D341Med (cell line): ENCODE measurements at regions not wholly inside any gene's neighbourhood (a gene's known extent, or its start where the extent isn't known, plus 50 kb on each side); places are given as distances from the start of the nearest gene placed in this dataset.

Source experiments
- DNase-seq: peaks from one replicate; pipeline ENCODE4 v3.0.0; 2012; ENCODE audit warnings: low spot score

DNA sequence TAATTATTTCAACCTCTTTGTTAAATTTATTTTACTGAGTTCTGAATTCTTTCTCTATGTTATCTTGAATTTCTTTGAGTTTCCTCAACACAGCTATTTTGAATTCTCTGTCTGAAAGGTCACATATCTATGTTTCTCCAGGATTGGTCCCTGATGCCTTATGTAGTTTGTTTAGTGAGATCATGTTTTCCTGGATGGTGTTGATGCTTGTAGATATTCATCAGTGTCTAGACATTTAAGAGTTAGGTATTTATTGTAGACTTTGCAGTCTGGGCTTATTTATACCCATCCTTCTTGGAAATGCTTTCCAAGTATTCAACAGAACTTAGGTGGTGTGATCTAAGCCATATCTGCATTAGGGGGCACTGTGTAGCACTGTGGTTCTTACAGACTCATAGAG lies 70.2 kb upstream of the SLC27A6 start:
- DNase-seq = no peak

DNA sequence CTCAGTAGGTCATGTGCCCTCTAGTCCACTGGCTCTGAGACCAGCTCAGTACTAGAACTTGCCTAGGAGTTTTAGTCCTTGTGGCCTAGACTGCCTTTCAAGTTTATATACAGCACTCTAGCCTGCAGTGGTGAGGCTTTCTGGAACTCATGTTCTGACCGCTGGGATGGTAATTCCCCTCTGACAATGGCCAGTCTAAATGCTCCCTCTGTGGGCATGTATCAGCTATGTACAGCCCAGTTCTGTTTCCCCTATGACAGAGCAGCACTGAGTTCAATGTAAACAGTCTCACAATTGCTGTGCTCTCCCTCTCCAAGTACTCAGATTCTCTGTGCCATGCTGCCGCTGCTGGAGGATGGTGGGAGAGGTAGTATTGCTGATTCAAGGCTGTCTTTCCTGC lies 68.6 kb upstream of the SLC27A6 start:
- DNase-seq = no peak

DNA sequence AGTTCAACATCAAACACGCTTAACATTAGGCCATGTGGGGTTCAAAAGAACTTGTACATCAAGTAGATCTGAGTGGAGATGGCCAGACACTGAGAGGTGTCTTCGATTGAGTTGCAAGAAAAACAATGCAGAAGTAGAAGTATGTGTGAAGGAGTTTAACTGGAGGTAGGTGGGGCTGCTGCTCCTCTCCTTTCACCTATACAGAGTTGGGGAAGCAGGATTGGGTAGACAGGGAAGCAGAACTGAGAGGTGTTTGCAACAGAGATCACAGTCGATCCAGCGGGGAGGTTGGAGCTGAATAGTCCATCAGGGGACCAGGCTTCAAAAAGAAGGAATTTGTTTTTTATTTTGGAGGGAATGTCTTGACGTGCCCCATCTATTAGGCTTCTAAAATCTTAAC lies 61.7 kb upstream of the SLC27A6 start:
- no peak for DNase-seq

DNA sequence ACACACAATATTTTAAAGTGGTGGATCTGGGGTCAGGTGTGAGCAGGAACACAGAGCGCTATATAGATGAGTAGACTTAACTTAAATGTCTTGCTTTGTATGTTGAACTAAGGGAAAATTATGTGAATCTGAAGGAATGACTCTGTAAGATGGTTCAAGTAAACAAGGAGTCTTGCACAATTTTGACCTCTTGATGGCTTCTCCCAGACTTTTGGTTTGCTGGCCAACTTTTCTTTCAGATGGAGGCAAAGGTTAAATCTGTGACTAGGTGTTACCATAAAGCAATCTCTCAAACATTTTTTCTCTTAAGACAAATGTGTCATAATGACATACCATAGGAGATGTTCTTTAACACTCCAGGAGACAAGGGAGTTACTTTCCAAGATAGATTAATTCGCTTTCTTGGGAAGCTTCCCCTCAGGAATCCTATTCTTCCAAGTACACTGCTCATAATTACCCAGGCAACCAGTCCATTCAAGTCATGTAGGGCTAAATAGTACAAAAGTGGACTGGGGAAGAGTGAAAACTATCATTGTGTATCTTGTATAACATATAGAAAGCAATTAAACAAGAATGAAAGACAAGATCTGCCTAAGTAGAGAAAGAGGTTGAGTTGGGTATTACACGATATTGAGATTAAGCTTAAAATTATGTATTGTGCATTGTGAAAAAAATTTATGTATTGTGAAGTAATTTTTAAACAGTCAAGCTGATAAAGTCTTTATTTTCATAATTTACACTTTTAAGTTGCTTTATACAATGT lies 60.3 kb upstream of the SLC27A6 start:
- no peak for DNase-seq

DNA sequence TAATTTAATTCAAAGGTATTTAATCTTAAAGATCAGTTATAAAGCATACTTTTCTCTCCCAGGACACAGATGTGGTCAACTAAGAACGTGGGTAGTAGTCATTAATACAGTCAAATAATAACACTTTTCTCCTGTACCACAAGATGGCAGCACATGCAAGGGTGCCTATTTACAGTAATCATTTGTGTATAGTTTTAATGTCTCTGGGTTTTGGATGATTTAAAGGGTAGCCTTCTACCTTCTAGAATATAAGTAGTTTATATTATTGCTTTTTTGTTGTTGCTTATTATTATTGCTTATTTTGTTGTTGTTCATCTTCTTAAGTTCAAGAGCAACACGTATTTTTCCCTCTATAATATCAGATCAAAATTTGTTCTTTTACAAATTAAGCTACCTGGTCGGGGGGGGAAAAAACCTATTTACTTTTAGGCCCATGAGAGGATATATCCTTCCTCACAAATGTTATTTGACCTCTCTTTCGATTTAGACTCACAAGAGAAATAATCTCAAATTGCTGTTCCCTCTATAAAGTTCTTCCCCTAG lies 59.6 kb upstream of the SLC27A6 start:
- DNase-seq = peak; percentile 53

DNA sequence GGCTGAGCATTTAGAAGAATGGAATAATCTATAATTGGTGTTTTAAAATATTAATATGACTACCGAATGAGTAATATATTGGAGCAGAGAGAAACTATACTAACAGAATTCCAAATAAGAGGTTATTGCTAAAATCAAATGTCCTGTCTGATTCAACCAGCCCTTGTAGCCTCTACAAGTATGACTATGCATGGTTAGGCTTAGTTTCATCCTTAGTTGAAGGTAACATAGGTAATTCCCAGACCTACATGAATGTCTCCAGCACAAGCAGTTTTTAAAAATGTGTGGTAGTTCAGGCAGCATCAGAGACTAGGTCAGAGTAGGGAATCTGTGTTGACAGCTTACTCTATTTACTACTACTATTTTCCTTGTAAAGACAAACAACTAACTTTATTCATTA lies 51.7 kb upstream of the SLC27A6 start:
- no peak for DNase-seq
